GM10266 (cell line): ENCODE measurements at regions not wholly inside any gene's neighbourhood (a gene's known extent, or its start where the extent isn't known, plus 50 kb on each side); places are given as distances from the start of the nearest gene placed in this dataset.
A peak's percentile ranks its signal among the peaks of the same experiment; 100 is the strongest.

Source experiments
- DNase-seq: peaks from one replicate; pipeline ENCODE4 v3.0.0; 2012; ENCODE audit errors: extremely low spot score
- TF ChIP-seq, protein P1 (sequence below): IDR thresholded peaks from 2 replicates; pipeline ENCODE4 v1.5.1; 2012; ENCODE audit warnings: mild to moderate bottlenecking, low read depth; ENCODE audit not compliant: control insufficient read depth, insufficient read depth; ENCODE audit errors: missing control alignments

DNA sequence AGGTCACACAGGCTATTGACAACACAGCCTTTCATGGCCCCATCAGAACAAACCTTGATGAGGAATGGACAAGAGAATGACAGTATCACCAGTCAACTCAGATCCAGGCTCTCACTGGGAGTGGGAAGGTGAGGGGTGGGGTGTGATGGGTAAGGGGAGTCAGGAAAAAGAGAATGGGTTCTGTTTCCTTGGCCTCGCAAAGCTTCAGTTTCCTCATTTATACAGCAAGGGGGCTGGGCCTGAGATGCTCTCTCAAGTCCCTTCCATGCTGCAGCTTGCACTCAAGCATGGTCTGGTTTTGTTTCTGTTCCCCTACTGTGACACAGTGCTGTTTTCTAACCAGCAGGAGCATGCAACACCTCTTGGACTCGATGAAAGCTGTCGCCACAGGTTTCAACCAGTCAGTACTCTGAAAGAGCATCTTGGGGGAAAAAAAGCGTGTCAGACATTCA lies 65.7 kb upstream of the IL12A start:
- TF ChIP-seq, protein P1, sequence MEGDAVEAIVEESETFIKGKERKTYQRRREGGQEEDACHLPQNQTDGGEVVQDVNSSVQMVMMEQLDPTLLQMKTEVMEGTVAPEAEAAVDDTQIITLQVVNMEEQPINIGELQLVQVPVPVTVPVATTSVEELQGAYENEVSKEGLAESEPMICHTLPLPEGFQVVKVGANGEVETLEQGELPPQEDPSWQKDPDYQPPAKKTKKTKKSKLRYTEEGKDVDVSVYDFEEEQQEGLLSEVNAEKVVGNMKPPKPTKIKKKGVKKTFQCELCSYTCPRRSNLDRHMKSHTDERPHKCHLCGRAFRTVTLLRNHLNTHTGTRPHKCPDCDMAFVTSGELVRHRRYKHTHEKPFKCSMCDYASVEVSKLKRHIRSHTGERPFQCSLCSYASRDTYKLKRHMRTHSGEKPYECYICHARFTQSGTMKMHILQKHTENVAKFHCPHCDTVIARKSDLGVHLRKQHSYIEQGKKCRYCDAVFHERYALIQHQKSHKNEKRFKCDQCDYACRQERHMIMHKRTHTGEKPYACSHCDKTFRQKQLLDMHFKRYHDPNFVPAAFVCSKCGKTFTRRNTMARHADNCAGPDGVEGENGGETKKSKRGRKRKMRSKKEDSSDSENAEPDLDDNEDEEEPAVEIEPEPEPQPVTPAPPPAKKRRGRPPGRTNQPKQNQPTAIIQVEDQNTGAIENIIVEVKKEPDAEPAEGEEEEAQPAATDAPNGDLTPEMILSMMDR: no peak
- peak; percentile 58 for DNase-seq

DNA sequence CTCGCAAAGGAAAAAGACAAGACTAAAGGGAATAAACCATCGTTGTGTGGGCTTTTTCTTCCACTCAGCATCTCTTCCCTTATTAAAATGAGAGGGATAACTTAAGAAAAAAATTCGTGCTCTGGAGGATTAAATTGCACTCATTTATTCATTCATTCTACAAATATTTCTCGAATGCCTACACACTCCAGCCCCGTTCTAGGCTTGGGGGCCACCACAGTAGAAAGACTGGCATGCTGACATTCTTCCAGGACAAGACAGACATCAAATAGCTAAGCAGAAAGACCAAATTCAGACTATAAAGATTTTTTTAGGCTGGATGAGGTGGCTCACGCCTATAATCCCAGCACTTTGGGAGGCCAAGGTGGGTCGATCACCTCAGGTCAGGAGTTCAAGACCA lies 65.3 kb upstream of the IL12A start:
- TF ChIP-seq, protein P1: no peak
- DNase-seq: no peak

DNA sequence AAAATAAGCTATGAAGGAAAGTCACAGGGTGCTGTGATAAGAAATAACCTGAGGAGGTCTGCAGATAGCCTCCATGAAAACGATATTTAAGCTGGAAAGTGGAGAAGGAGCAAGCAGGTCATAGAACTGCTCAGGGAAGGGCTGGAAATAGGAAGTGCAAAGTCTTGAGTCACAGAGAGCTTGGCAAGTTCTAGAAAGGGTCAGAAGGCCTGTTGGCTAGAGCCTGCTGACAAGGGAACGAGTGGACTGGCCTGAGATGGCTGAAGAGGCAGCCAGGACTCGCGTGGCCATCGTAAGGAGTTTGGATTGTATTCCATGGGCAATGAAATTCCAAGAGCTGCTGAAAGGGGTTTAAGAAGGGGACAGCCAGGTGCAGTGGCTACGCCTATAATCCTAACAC lies 64.7 kb upstream of the IL12A start:
- TF ChIP-seq, protein P1: no peak
- DNase-seq: no peak

DNA sequence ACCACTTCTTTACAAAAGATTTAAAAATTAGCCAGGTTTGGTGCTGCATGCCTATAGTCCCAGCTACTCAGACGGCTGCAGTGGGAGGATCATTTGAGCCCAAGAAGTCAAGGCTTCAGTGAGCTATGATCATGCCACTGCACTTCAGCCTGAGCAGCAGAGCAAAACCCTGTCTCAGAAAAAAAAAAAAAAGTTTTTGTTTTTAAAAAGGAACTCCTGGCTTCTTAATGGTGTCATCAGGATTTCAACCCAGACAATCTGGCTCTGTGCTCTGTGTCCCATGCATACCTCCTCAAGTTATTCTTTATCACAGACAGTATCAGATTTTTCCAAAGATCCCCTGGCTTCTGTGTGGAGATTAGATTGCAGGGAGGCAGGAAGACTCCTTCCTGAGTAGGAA lies 64.2 kb upstream of the IL12A start:
- no peak for DNase-seq
- TF ChIP-seq, protein P1: no peak

DNA sequence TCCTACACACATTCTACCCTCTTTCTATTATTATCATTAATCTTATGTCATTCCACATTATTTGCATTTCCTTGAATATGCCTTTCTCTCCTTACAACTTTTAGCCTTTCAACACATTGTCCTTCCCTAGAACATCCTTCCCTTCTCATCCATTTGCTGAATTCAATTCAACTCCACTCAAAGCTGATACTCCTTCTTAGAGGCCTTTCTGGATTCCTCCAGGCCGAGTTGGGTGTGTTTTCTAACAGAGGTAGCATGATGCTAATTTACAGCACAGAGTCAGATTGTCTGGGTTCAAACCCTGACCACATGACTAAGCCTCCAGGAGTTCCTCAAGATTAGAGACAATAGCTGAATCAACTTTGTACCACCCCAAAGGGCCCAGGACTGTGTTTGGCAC lies 63.4 kb upstream of the IL12A start:
- no peak for DNase-seq
- TF ChIP-seq, protein P1: no peak

DNA sequence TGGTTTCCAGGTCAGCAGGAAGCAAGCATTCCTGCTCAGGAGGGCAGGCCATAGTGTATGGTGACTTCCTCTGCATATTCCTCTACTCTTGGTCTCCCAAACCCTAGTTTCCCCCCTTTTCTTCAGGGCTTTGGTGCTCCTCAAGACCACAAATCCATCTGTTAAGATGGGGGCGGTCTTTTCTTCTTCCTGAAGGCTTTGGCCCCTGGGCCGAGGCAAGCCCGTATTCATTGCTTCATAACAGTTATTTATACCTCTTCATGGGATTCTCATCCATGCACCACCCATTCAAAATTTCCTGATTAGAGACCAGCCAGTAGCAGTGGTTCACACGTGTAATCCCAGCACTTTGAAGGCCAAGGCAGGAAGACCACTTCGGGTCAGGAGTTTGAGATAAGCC lies 62.1 kb upstream of the IL12A start:
- no peak for DNase-seq
- TF ChIP-seq, protein P1: no peak

DNA sequence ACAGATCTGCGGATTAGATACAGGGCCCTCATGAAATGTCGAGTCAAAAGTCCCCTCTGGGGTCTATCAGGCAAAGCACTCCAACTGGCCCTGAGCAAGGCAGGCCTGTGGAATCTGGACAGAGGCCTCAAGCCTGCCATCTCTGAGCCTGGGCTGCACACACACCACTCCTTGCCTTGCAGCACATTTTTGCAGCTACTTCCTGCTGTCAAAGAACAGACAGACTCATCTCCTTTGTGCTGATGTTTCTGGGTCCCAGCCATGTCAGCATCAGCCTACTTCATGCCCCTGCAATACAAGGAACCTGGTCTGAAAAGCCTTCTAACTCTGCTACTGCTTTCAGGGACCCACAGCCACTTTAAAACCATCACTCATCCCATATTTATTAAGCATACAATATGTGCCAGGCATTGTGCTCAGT lies 60.6 kb upstream of the IL12A start:
- DNase-seq: no peak
- TF ChIP-seq, protein P1: no peak
